H9 (cell line): ENCODE measurements at regions not wholly inside any gene's neighbourhood (a gene's known extent, or its start where the extent isn't known, plus 50 kb on each side); places are given as distances from the start of the nearest gene placed in this dataset.

Experiments used
- DNase-seq: peaks from one replicate; pipeline ENCODE4 v3.0.0-alpha.2; 2017
- H2AFZ ChIP-seq: one replicate; pipeline ENCODE4 v1.6.1; 2013; ENCODE audit warnings: mild to moderate bottlenecking, low read length, control low read depth, moderate library complexity
- H2AK5ac ChIP-seq: 2 replicates; pipeline ENCODE4 v1.6.1; 2013; ENCODE audit warnings: low read length, control low read depth, mixed read lengths; ENCODE audit not compliant: insufficient read length
- H2BK120ac ChIP-seq: one replicate; pipeline ENCODE4 v1.6.1; 2013; ENCODE audit warnings: low read depth, mild to moderate bottlenecking, low read length, control low read depth, inconsistent platforms; ENCODE audit not compliant: poor library complexity, severe bottlenecking
- H2BK12ac ChIP-seq: 2 replicates; pipeline ENCODE4 v1.6.1; 2013; ENCODE audit warnings: low read length, control low read depth, mixed read lengths, low read depth; ENCODE audit not compliant: insufficient read length
- H2BK15ac ChIP-seq: 2 replicates; pipeline ENCODE4 v1.6.1; 2013; ENCODE audit warnings: low read depth, low read length, control low read depth
- H2BK20ac ChIP-seq: one replicate; pipeline ENCODE4 v1.6.1; 2013; ENCODE audit warnings: low read depth, mild to moderate bottlenecking, low read length, control low read depth, inconsistent platforms; ENCODE audit not compliant: poor library complexity, severe bottlenecking
- H2BK5ac ChIP-seq: 2 replicates; pipeline ENCODE4 v1.6.1; 2013; ENCODE audit warnings: low read length, control low read depth, mixed read lengths; ENCODE audit not compliant: insufficient read length
- H3K14ac ChIP-seq: 2 replicates; pipeline ENCODE4 v1.6.1; 2013; ENCODE audit warnings: low read length, control low read depth; ENCODE audit not compliant: insufficient read depth
- H3K18ac ChIP-seq: 2 replicates; pipeline ENCODE4 v1.6.1; 2013; ENCODE audit warnings: low read depth, mild to moderate bottlenecking, mixed read lengths, low read length, control low read depth; ENCODE audit not compliant: insufficient read length
- H3K23ac ChIP-seq: 2 replicates; pipeline ENCODE4 v1.6.1; 2013; ENCODE audit warnings: low read length, control low read depth, mixed read lengths, low read depth; ENCODE audit not compliant: insufficient read length
- H3K23me2 ChIP-seq: 2 replicates; pipeline ENCODE4 v1.6.1; 2013; ENCODE audit warnings: low read depth, mild to moderate bottlenecking, mixed read lengths, low read length, control low read depth; ENCODE audit not compliant: insufficient read length, poor library complexity, severe bottlenecking
- H3K27ac ChIP-seq: 2 replicates; pipeline ENCODE4 v1.5.1; 2013; ENCODE audit warnings: low read length, control low read depth, mixed read lengths, low read depth; ENCODE audit not compliant: insufficient read length
- H3K27me3 ChIP-seq: 2 replicates; pipeline ENCODE4 v1.6.1; 2013; ENCODE audit warnings: low read length, control low read depth, inconsistent platforms; ENCODE audit not compliant: insufficient read depth
- H3K4ac ChIP-seq: 2 replicates; pipeline ENCODE4 v1.6.1; 2013; ENCODE audit warnings: low read depth, mild to moderate bottlenecking, control low read depth, inconsistent platforms, low read length, moderate library complexity
- H3K4me1 ChIP-seq: 2 replicates; pipeline ENCODE4 v1.6.1; 2013; ENCODE audit warnings: low read length, control low read depth, inconsistent platforms; ENCODE audit not compliant: insufficient read depth
- H3K4me2 ChIP-seq: 2 replicates; pipeline ENCODE4 v1.6.1; 2013; ENCODE audit warnings: low read length, control low read depth, mixed read lengths; ENCODE audit not compliant: insufficient read length, insufficient read depth
- H3K56ac ChIP-seq: 2 replicates; pipeline ENCODE4 v1.6.1; 2013; ENCODE audit warnings: low read depth, mild to moderate bottlenecking, mixed read lengths, low read length, control low read depth; ENCODE audit not compliant: insufficient read length
- H3K79me1 ChIP-seq: 2 replicates; pipeline ENCODE4 v1.6.1; 2013; ENCODE audit warnings: low read depth, mild to moderate bottlenecking, moderate library complexity, low read length, control low read depth, inconsistent platforms; ENCODE audit not compliant: insufficient read depth, poor library complexity, severe bottlenecking
- H3K79me2 ChIP-seq: 2 replicates; pipeline ENCODE4 v1.6.1; 2013; ENCODE audit warnings: low read length, control low read depth, inconsistent platforms; ENCODE audit not compliant: insufficient read depth
- H3K9ac ChIP-seq: 2 replicates; pipeline ENCODE4 v1.6.1; 2013; ENCODE audit warnings: low read length, control low read depth, mixed read lengths; ENCODE audit not compliant: insufficient read length; ENCODE audit errors: extremely low read depth
- H3K9me3 ChIP-seq: one replicate; pipeline ENCODE4 v1.6.1; 2013; ENCODE audit warnings: low read depth, low read length, inconsistent platforms; ENCODE audit not compliant: control insufficient read depth
- H3T11ph ChIP-seq: one replicate; pipeline ENCODE4 v1.6.1; 2013; ENCODE audit warnings: mild to moderate bottlenecking, low read length, control low read depth, inconsistent platforms
- H4K20me1 ChIP-seq: one replicate; pipeline ENCODE4 v1.6.1; 2013; ENCODE audit not compliant: control insufficient read depth, insufficient read length, insufficient read depth
- H4K5ac ChIP-seq: 2 replicates; pipeline ENCODE4 v1.6.1; 2013; ENCODE audit warnings: low read depth, mild to moderate bottlenecking, mixed read lengths, low read length, control low read depth; ENCODE audit not compliant: insufficient read length
- H4K8ac ChIP-seq: replicated peaks from 2 replicates; pipeline ENCODE4 v1.6.1; 2013; ENCODE audit warnings: low read length, control low read depth, mixed read lengths, low read depth; ENCODE audit not compliant: insufficient read length
- H4K91ac ChIP-seq: 2 replicates; pipeline ENCODE4 v1.6.1; 2013; ENCODE audit warnings: low read depth, mild to moderate bottlenecking, moderate library complexity, mixed read lengths, low read length, control low read depth; ENCODE audit not compliant: insufficient read length
- H3K27ac Mint-ChIP-seq, 3 experiments: 2 replicates in 2 of 3; 3 replicates in 1 of 3; pipeline ENCODE4 v1.8.0; 2020 to 2021; ENCODE audit warnings: mixed read lengths in 3 of 3, mild to moderate bottlenecking in 1 of 3, moderate library complexity in 1 of 3
- H3K27me3 Mint-ChIP-seq: 2 replicates; pipeline ENCODE4 v1.8.0; 2021; ENCODE audit warnings: low read depth, mild to moderate bottlenecking, moderate library complexity, mixed read lengths
- H3K36me3 Mint-ChIP-seq, 3 experiments: 2 replicates in 2 of 3; 3 replicates in 1 of 3; pipeline ENCODE4 v1.8.0; 2020 to 2021; ENCODE audit warnings: low read depth in 3 of 3, mixed read lengths in 3 of 3; ENCODE audit not compliant: insufficient read depth in 1 of 3
- H3K4me1 Mint-ChIP-seq, 2 experiments: 2 replicates each; pipeline ENCODE4 v1.8.0; 2020; ENCODE audit warnings: mixed read lengths in 2 of 2
- H3K4me3 Mint-ChIP-seq, 2 experiments: 2 replicates in 1 of 2; 3 replicates in 1 of 2; pipeline ENCODE4 v1.8.0; 2020 to 2021; ENCODE audit warnings: mild to moderate bottlenecking in 2 of 2, mixed read lengths in 2 of 2, moderate library complexity in 1 of 2
- H3K9me3 Mint-ChIP-seq, 2 experiments: 2 replicates in 1 of 2; 3 replicates in 1 of 2; pipeline ENCODE4 v1.8.0; 2020; ENCODE audit warnings: mild to moderate bottlenecking in 2 of 2, mixed read lengths in 2 of 2, moderate library complexity in 1 of 2
- CTCF ChIP-seq: fragments of 200-600 bp; sonication (generic); conservative IDR thresholded peaks from 3 replicates; pipeline ENCODE4 v1.8.0; 2021; ENCODE audit warnings: antibody characterized with exemption, mild to moderate bottlenecking
- WGBS: extraction: QIAGEN DNeasy Blood & Tissue Kit; methylation state at CpG from one replicate; pipeline ENCODE4 v1.1.7; 2013; ENCODE audit warnings: missing lambda C conversion rate, low lambda C conversion rate, mixed read lengths; ENCODE audit not compliant: insufficient read length; ENCODE audit errors: extremely low coverage; 5-methylcytosine and 5-hydroxymethylcytosine counted together

- H3K4me2 ChIP-seq: no peak overlapping the region
- no peak overlapping the region for H2AK5ac ChIP-seq
- DNase-seq: no peak
- Mint-ChIP-seq H3K27me3 (no peaks in the 10 kb centered on the region), H3K36me3 (no peaks in the 10 kb centered on the region), H3K27ac (peak overlapping the region in 2 of 3 experiments; percentile 3 to 6; a peak in 1 of 7 replicates), H3K4me3 (no peak overlapping the region), H3K4me1 (peaks cover 4 to 6% of the 10 kb centered on the region in 2 experiments), H3K9me3 (no peaks in the 10 kb centered on the region; a peak in 1 of 5 replicates)
- H2BK20ac ChIP-seq: no peak overlapping the region
- no peak overlapping the region for H3K9ac ChIP-seq
- no peak overlapping the region for H4K5ac ChIP-seq
- H3K27ac ChIP-seq: no peak overlapping the region
- H3K56ac ChIP-seq: no peak overlapping the region
- H3K23me2 ChIP-seq: no peaks in the 10 kb centered on the region
- H3K79me1 ChIP-seq: no peaks in the 10 kb centered on the region
- H3K9me3 ChIP-seq: no peaks in the 10 kb centered on the region
- H2BK5ac ChIP-seq: no peak overlapping the region
- H2BK120ac ChIP-seq: no peak overlapping the region
- no CpG with 5 or more reads among the region's 2 CpGs for WGBS
- H3T11ph ChIP-seq: no peak overlapping the region
- H3K27me3 ChIP-seq: no peaks in the 10 kb centered on the region
- no peak overlapping the region for H4K91ac ChIP-seq
- H3K4ac ChIP-seq: no peak overlapping the region
- H2BK12ac ChIP-seq: no peak overlapping the region
- no peak overlapping the region for H3K14ac ChIP-seq
- no peak overlapping the region for H2BK15ac ChIP-seq
- TF ChIP-seq CTCF: no peak
- no peaks in the 10 kb centered on the region for H3K4me1 ChIP-seq
- no peak overlapping the region for H4K8ac ChIP-seq
- H2AFZ ChIP-seq: no peak overlapping the region
- H3K79me2 ChIP-seq: no peaks in the 10 kb centered on the region
- no peak overlapping the region for H3K23ac ChIP-seq
- no peak overlapping the region for H3K18ac ChIP-seq
- H4K20me1 ChIP-seq: no peaks in the 10 kb centered on the region
Observed at GRCh38 chr3:30183421-30183820, 423.0 kb upstream of the TGFBR2 start.
